Uterus (tissue), 2 donors: ENCODE measurements at regions not wholly inside any gene's neighbourhood (a gene's known extent, or its start where the extent isn't known, plus 50 kb on each side); places are given as distances from the start of the nearest gene placed in this dataset.

Experiments
- CTCF ChIP-seq, 4 experiments: fragments of 200-600 bp in 2 of 4; fragments of 450-650 bp in 2 of 4; sonication (generic) in 2 of 4; IDR thresholded peaks; one replicate each; pipeline ENCODE4 v1.5.1; 2016 to 2019; ENCODE audit warnings: antibody characterized with exemption in 4 of 4, mild to moderate bottlenecking in 2 of 4, moderate library complexity in 1 of 4
- POLR2A ChIP-seq, 2 donors: fragments of 450-650 bp; IDR thresholded peaks; one replicate each; pipeline ENCODE4 v1.6.1; 2016; ENCODE audit warnings: antibody characterized with exemption in 2 of 2, mild to moderate bottlenecking in 1 of 2, moderate library complexity in 1 of 2

GRCh38 chr18:39759926-39760325 is 2194.3 kb upstream of the CELF4 start:
- no peak for TF ChIP-seq CTCF (IDR thresholded peaks at IDR 0.05)
- no peak for TF ChIP-seq POLR2A (IDR thresholded peaks at IDR 0.05)
